GM06990 (cell line): ENCODE measurements at regions not wholly inside any gene's neighbourhood (a gene's known extent, or its start where the extent isn't known, plus 50 kb on each side); places are given as distances from the start of the nearest gene placed in this dataset.
"Not testable (repeated sequence)": the region's sequence is repeated elsewhere in the genome, so short reads cannot be mapped to it uniquely, and the experiment has no call there.

Source experiments
- DNase-seq: peaks from one replicate; pipeline ENCODE4 v3.0.0-alpha.2; 2011; ENCODE audit not compliant: insufficient read length; ENCODE audit errors: extremely low read depth
- H3K27me3 ChIP-seq: replicated peaks from 2 replicates; pipeline ENCODE4 v1.6.0; 2011; ENCODE audit warnings: low read length; ENCODE audit not compliant: control insufficient read depth, insufficient read depth
- H3K36me3 ChIP-seq: 2 replicates; pipeline ENCODE4 v1.5.1; 2011; ENCODE audit warnings: low read length; ENCODE audit not compliant: control insufficient read depth, insufficient read depth
- H3K4me3 ChIP-seq: replicated peaks from 2 replicates; pipeline ENCODE4 v1.5.1; 2011; ENCODE audit warnings: low read depth, mild to moderate bottlenecking, control low read depth, low read length
- CTCF ChIP-seq: IDR thresholded peaks from 2 replicates; pipeline ENCODE4 v1.5.1; 2011; ENCODE audit warnings: low read length, control low read depth, mild to moderate bottlenecking, inconsistent platforms; ENCODE audit not compliant: insufficient read depth, poor library complexity, severe bottlenecking

- no peak for TF ChIP-seq CTCF
- Histone ChIP-seq H3K36me3 (no peaks in the 10 kb centered on the region), H3K27me3 (no peaks in the 10 kb centered on the region), H3K4me3 (no peak overlapping the region)
- no peak for DNase-seq
These were observed 199.8 kb upstream of the FRG1 start for GRCh38 chr4:189740873-189741272.

- not testable (repeated sequence) for DNase-seq, H3K4me3 ChIP-seq, H3K27me3 ChIP-seq, H3K36me3 ChIP-seq
These were observed 187.6 kb upstream of the FRG1 start for GRCh38 chr4:189753092-189753491.

GRCh38 chr4:189763583-189763982 is 177.1 kb upstream of the FRG1 start:
- no peaks in the 10 kb centered on the region for H3K27me3 ChIP-seq
- no peaks in the 10 kb centered on the region for H3K36me3 ChIP-seq
- no peak overlapping the region for H3K4me3 ChIP-seq
- TF ChIP-seq CTCF, result no peak
- DNase-seq, result no peak

GRCh38 chr4:189765301-189765700 is 175.4 kb upstream of the FRG1 start:
- H3K4me3 ChIP-seq, result no peak overlapping the region
- no peaks in the 10 kb centered on the region for H3K36me3 ChIP-seq
- TF ChIP-seq CTCF, result no peak
- no peak for DNase-seq
- no peaks in the 10 kb centered on the region for H3K27me3 ChIP-seq

GRCh38 chr4:189765736-189766135 is 174.9 kb upstream of the FRG1 start:
- H3K36me3 ChIP-seq, result no peaks in the 10 kb centered on the region
- no peaks in the 10 kb centered on the region for H3K27me3 ChIP-seq
- no peak for TF ChIP-seq CTCF
- DNase-seq, result no peak
- no peak overlapping the region for H3K4me3 ChIP-seq

GRCh38 chr4:189767941-189768340 is 172.7 kb upstream of the FRG1 start:
- H3K27me3 ChIP-seq, result no peaks in the 10 kb centered on the region
- no peak overlapping the region for H3K4me3 ChIP-seq
- no peak for DNase-seq
- no peak for TF ChIP-seq CTCF
- H3K36me3 ChIP-seq, result no peaks in the 10 kb centered on the region
